ENCODE measurements at regions not wholly inside any gene's neighbourhood (a gene's known extent, or its start where the extent isn't known, plus 50 kb on each side); places are given as distances from the start of the nearest gene placed in this dataset.
"Not testable (repeated sequence)": the region's sequence is repeated elsewhere in the genome, so short reads cannot be mapped to it uniquely, and the experiment has no call there.

GRCh38 chr22:22296047-22296446 lies 51.5 kb downstream of the VPREB1 start:
- DNase-seq: not testable (repeated sequence)

GRCh38 chr22:22297159-22297793 lies 52.7 kb downstream of the VPREB1 start:
- not testable (repeated sequence) for DNase-seq

DNA sequence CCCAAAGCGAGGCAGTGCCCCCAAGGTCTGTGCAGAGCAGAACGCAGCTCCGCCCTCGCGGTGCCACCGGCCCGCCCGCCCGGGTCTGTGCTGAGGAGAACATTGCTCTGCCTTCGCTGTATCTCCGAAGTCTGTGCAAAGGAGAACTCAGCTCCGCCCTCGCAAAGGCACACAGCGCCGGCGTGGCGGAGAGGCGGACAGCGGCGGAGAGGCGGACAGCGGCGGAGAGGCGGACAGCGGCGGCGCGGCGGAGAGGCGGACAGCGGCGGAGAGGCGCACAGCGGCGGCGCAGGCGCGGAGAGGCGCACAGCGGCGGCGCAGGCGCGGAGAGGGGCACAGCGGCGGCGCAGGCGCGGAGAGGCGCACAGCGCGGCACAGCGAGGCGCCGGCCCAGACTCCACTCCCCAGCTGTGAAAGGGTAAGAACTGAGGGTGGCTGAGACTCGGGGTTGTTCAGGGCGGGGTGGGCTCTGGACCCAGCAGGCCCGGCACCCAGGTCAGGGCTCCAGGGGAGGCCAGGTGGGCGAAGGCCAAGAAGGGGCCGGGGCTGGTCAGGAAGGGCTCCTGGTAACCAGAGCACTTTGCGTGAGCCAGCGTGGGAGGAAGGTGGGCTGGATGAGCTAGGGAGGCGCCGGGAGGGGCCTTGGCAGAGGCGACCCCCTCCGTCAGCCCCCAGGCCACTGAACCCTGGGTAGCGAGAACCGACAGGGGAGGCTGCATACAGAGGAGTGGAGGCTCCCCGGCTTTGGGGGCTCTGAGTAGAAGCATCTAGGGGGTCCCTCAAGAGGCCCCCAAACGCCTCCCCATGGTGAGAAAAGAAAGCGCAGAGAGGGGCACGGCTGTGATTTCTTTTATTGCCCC lies 53.4 kb downstream of the VPREB1 start:
- peak; percentile 49 for DNase-seq

DNA sequence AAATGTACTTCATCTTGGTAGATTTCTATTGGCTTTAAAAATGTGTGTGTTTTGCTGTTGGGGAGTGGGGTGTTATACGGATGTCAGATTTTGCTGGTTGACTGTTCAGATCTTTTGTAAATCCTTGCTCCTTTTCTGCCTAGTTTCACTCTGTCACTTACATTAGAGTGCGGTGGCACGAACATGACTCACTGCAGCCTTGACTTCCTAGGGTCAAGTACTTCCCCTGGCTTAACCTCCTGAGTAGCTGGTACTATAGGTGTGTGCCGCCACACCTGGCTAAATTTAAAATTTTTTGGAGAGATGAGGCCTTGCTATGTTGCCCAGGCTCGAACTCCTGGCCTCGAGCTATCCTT lies 54.0 kb downstream of the VPREB1 start:
- DNase-seq: not testable (repeated sequence)

DNA sequence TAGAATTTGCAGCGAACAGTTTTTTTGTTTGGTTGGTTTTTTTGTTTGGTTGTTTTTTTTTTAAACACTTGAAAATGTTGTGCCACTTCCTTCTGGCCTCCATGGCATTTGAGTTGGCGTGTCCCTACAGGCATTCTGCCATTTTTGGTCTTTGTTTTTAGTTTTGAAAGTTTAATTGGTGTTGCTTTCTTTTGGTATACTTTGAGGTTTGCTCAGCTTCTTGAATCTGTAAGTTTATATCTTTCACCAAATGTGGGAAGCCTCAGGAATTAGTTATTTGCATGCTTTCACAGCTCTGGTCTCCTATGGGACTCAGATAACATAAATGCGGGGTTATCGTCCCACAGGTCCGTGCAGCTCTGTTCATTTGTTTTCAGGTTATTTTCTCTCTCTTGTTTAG lies 55.9 kb downstream of the VPREB1 start:
- not testable (repeated sequence) for DNase-seq

DNA sequence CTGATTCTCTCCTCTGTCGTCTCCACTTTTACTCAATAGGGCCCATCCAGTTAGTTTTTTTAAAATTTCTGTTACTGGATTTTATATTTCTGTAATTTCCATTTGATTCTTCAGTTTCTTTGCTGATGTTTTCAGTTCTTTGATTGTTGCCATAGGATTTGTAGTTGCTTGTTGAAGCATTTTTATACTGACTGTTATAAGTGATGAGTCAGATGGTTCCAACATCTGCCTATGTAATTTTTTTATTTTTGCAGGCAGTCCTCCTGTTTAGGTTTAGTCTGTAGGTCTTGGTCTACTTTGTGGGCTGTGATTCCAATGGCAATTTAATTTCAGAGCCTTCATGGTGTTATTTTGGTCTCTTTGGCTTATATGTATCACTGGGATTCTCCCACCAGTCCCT lies 56.4 kb downstream of the VPREB1 start:
- not testable (repeated sequence) for DNase-seq

- no peak for DNase-seq
These were observed 72.0 kb downstream of the VPREB1 start for GRCh38 chr22:22316589-22316988.

DNA sequence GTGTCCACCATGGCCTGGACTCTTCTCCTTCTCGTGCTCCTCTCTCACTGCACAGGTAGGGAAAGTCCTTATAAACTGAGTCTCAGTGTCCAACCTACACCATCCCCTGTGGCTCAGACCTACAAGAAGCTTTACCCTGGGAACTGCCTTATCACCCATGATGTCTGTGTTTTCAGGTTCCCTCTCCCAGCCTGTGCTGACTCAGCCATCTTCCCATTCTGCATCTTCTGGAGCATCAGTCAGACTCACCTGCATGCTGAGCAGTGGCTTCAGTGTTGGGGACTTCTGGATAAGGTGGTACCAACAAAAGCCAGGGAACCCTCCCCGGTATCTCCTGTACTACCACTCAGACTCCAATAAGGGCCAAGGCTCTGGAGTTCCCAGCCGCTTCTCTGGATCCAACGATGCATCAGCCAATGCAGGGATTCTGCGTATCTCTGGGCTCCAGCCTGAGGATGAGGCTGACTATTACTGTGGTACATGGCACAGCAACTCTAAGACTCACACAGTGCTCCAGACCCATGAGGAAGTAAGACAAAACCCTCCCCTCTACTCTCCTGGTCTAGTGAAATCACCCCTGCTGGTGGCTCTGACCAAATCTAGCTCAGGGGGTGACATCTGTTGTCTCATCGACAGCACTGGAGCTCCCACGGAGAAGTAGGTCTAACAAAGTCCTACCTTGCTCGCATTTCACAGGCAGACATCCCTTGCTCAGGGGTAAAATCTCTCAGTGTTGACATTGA lies 74.3 kb downstream of the VPREB1 start:
- DNase-seq: no peak

- DNase-seq: peak; percentile 65
These were observed 77.4 kb downstream of the VPREB1 start for GRCh38 chr22:22321743-22322611.

DNA sequence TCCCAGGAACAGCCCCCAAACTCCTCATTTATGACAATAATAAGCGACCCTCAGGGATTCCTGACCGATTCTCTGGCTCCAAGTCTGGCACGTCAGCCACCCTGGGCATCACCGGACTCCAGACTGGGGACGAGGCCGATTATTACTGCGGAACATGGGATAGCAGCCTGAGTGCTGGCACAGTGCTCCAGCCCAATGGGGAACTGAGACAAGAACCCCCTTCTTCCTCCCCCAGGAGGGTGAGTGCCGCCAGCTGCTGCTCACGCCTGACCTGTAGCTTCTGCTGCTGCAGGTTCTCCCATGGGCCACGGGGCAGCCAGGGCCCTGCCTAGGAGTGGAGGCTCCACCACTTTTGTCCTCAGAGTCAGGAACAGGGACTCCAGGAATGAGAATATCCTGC lies 78.2 kb downstream of the VPREB1 start:
- DNase-seq: no peak

DNA sequence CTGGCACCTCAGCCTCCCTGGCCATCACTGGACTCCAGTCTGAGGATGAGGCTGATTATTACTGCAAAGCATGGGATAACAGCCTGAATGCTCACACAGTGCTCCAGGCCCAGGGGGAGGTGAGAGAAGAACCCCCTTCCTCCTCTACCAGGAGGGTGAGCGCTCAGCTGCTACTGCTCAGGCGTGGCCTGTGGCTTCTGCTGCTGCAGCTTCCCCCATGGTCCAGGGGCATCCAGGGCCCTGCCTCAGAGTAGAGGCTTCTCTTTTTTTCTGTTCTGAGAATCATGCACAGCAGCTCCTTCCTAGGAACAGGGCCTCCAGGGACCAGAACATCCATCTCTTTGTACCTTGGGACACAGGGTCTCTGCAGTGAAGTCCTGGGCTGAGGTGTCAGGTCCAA lies 83.1 kb downstream of the VPREB1 start:
- no peak for DNase-seq

DNA sequence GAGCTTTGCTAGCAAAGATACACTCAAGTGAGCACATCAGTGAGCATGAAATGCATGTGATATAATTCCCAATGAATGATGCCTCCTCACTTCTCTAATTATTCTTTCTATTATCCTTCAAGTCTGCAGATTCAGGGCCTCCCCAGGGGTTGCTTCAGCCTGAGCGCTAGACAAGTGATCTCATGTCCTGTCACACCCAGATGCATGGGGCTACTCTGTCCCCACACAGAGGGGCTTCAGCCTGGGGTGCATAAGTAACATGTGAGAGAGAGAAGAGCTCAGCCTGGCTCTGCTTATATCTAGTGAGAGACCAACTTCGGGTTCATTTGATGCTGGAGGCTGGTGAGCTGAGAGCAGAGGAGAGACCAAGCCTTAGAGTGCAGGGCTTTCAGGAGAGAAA lies 85.2 kb downstream of the VPREB1 start:
- DNase-seq: no peak

- not testable (repeated sequence) for DNase-seq
These were observed 91.1 kb downstream of the VPREB1 start for GRCh38 chr22:22335640-22336039.

DNA sequence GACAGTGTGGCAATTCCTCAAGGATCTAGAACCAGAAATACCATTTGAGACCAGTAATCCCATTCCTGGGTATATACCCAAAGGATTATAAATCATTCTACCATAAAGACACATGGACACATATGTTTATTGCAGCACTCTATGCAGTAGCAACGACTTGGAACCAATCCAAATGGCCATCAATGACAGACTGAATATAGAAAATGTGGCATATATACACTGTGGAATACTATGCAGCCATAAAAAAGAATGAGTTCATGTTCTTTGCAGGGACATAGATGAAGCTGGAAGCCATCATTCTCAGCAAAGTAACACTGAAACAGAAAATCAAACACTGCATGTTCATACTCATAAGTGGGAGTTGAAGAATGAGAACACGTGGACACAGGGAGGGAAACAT lies 91.7 kb downstream of the VPREB1 start:
- DNase-seq: not testable (repeated sequence)

DNA sequence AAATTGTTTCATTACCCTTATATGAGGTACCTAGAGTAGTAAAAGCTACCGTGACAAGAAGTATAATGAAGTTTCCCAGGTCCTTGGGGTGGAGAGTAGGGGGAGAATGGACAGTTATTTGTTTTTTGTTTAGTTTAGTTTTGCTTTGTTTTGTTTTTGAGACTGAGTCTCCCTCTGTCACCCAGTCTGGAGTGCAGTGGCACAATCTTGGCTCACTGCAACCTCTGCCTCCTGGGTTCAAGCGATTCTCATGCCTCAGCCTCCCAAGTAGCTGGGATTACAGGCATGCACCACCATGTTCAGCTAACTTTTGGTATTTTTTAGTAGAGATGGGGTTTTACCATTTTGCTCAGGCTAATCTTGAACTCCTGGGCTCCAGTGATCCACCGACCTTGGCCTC lies 94.2 kb downstream of the VPREB1 start:
- DNase-seq: not testable (repeated sequence)

DNA sequence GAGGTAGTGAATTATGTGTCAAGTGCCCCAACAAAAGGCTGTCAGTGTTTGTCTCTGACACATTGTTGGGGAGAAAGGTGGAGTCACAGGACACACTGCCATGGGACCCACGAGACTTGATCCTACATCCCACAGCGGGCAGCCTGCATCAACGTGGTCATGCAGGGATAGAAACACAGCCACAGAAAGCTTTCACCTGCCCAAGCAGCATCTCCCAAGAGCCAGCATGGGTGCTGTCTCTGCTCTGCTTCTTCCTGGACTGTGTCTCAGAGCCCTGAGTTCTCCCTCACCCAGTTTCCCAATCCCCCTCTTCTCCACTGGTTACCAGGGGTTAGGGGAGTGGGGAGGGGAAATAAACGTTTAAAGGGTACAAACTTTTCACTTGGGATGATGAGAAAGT lies 97.2 kb downstream of the VPREB1 start:
- no peak for DNase-seq

DNA sequence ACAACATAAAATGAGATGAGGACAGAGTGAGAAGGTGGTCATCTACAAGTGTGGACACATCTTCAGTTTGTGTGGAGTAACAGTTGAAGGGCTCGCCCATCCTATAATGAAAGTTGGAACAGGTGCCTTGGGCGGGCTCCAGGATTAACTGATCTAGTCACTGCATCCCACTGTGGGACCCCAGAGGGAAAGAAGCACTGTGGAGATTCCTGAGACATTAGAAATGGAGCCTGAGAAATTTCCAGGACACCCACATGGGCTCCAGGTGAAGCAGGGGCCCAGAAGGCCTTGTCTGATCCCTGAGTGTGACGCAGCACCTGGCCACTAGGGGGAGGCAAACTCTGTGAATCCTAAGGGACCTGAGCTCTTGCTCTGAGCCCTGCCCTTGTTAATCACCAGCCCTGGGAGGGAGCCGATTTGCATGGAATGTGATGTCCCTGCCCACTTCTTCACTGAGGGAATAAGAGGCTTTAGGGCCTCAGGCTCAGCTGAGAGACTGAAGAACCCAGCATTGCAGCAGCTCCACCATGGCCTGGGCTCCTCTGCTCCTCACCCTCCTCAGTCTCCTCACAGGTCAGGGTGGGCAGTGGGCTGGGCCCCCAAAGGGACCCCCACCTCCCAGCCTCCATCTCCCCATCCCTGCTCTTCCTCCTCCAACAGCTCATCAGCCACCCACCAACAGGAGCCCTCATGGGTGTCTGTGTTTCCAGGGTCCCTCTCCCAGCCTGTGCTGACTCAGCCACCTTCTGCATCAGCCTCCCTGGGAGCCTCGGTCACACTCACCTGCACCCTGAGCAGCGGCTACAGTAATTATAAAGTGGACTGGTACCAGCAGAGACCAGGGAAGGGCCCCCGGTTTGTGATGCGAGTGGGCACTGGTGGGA lies 98.4 kb downstream of the VPREB1 start:
- peak; percentile 66 for DNase-seq

GRCh38 chr22:22343581-22344296 lies 99.2 kb downstream of the VPREB1 start:
- no peak for DNase-seq

DNA sequence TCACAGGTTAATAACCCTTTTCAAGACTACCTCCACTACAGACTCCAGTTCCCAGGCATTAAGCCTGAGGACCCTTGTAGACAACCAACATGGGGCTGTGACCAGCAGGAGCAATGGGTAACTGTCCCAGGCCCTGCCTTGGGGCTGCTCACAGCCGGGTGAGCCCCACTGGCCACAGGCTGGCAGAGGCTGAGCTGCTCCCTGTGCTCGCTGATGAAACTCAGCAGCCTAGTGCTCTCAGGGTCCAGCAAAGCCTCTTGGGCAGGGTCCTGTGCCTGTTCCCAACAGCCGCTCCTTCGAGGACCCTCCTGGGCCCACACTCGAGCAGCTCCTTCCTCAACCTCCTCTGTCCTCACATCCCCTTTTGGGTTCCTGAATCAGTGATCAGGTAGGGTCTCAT lies 99.8 kb downstream of the VPREB1 start:
- DNase-seq: no peak

DNA sequence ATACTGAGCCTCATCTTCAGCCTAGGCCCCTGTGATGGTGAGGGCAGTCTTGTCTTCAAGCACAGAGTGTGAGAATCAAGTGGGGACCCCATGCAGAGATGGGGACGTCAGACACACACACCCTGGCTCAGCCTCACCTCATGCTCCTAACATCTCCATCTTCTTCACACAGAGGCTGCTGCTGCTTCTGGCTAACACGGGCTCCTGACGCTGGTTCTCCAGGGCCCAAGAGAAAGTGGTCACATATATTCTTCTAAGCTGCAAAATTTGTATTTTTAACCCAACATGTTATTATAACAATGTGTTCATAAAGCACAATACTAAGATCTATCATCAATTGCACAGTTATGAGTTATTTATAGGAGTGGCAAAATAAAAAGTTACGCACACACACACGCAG lies 101.2 kb downstream of the VPREB1 start:
- no peak for DNase-seq

Measured in NCI-H345 (cell line).